Esophagus muscularis mucosa (tissue), 4 donors: ENCODE measurements at regions not wholly inside any gene's neighbourhood (a gene's known extent, or its start where the extent isn't known, plus 50 kb on each side); places are given as distances from the start of the nearest gene placed in this dataset.
A peak's percentile ranks its signal among the peaks of the same experiment; 100 is the strongest.

Experiments
- DNase-seq: peaks from one replicate; pipeline ENCODE4 v3.0.0-alpha.2; 2017; ENCODE audit errors: extremely low spot score
- H3K27ac ChIP-seq, 4 donors: fragments of 200-600 bp; sonication (generic); replicated peaks in 1 of 4; 1 replicate in 3 of 4; 2 replicates in 1 of 4; pipeline ENCODE4 v1.5.1; 2016 to 2019; ENCODE audit warnings: mild to moderate bottlenecking in 1 of 4
- H3K27me3 ChIP-seq, 4 donors: fragments of 200-600 bp; sonication (generic); one replicate each; pipeline versions ENCODE4 v1.5.1 to v1.6.0; 2016 to 2019
- H3K36me3 ChIP-seq, 4 donors: fragments of 200-600 bp; sonication (generic); one replicate each; pipeline ENCODE4 v1.5.1; 2016 to 2019
- H3K4me1 ChIP-seq, 4 donors: fragments of 200-600 bp; sonication (generic); one replicate each; pipeline ENCODE4 v1.5.1; 2016 to 2019
- H3K4me3 ChIP-seq, 4 donors: fragments of 200-600 bp; sonication (generic); 1 replicate in 2 of 4; 2 replicates in 2 of 4; pipeline ENCODE4 v1.5.1; 2016 to 2019; ENCODE audit warnings: mild to moderate bottlenecking in 4 of 4, moderate library complexity in 1 of 4
- H3K9me3 ChIP-seq, 4 donors: fragments of 200-600 bp; sonication (generic); 1 replicate in 3 of 4; 2 replicates in 1 of 4; pipeline ENCODE4 v1.5.1; 2016 to 2019
- EP300 ChIP-seq: sonication (generic); formaldehyde crosslinking; IDR thresholded peaks from one replicate; pipeline ENCODE4 v1.6.1; 2017; ENCODE audit warnings: antibody characterized with exemption
- POLR2A ChIP-seq: fragments of 450-650 bp; IDR thresholded peaks from one replicate; pipeline ENCODE4 v1.6.1; 2017; ENCODE audit warnings: antibody characterized with exemption, moderate library complexity, mild to moderate bottlenecking, low read depth
- POLR2AphosphoS5 ChIP-seq, 2 donors: sonication (generic); formaldehyde crosslinking; IDR thresholded peaks; one replicate each; pipeline ENCODE4 v1.6.1; 2017; ENCODE audit warnings: antibody characterized with exemption in 2 of 2
- WGBS: methylation state at CpG from one replicate; pipeline ENCODE4 v1.1.5; 2018; 5-methylcytosine and 5-hydroxymethylcytosine counted together
- intact Hi-C: fragments of 100-400 bp; cut with DNase I; formaldehyde crosslinking; loops from one replicate; pipeline ENCODE4 v1.15.1; 2023
- TF ChIP-seq, protein P1 (sequence below), 3 experiments: fragments of 200-600 bp in 2 of 3; fragments of 450-650 bp in 1 of 3; sonication (generic) in 2 of 3; IDR thresholded peaks; one replicate each; pipeline ENCODE4 v1.5.1; 2017 to 2019; ENCODE audit warnings: antibody characterized with exemption in 3 of 3, mild to moderate bottlenecking in 2 of 3, moderate library complexity in 1 of 3

DNA sequence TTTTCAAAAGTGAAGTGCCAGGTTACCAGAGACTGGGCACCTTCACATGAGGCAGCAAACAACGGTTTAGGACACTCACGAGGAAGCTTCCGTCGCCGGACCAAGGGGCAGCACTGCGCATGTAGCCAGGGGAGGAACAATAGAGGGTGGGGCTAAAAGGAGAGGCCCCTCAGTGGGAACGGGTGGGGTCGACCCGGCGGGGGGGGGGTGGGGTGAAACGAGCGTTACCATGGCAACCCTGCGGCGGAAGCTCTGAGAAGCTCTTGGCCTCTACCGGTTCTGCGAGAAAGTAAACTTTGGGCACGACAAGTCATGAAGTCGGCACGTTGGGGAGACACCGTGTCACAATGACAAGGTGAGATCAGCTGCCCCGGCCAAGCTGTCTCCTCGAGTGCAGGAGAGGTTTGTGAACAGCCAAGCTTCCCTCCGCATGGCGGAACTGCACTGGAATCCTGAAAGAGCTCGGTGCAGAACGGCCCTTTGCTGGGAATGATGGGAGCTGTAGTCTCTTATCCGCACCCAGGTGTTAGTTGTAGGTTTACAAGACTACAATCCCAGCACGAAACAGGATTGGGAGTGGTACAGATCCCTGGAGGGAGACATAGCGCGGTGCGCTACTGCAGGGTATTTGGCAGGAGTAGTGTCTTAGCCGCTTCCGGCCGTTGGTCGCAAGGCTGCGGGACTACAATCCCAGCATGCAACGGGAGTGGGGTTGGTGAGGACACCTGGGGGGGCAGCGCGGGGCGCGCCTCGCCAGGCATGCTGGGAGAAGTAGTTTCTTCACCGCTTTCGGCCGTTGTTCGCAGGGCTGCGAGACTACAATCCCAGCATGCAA is 72.8 kb upstream of the ZNF722 start:
- Histone ChIP-seq H3K4me3 (peak overlapping the region; percentile 59 to 75 (median 64)), H3K36me3 (no peaks in the 10 kb centered on the region), H3K9me3 (peaks cover 0 to 1% (median under 1%) of the 10 kb centered on the region in 4 donors), H3K27me3 (peaks cover 0 to under 1% (median 0%) of the 10 kb centered on the region in 4 donors), H3K27ac (peak overlapping the region; percentile 34 to 90 (median 84)), H3K4me1 (peaks cover 0 to 16% (median 14%) of the 10 kb centered on the region in 4 donors)
- intact Hi-C loops = no loop called here
- peak; percentile 96 for DNase-seq
- 2% methylated on average over 30 of the region's 47 CpGs for WGBS
- TF ChIP-seq EP300 (no peak), POLR2AphosphoS5 (IDR thresholded peaks at IDR 0.05) (peak; percentile 14 to 58)

DNA sequence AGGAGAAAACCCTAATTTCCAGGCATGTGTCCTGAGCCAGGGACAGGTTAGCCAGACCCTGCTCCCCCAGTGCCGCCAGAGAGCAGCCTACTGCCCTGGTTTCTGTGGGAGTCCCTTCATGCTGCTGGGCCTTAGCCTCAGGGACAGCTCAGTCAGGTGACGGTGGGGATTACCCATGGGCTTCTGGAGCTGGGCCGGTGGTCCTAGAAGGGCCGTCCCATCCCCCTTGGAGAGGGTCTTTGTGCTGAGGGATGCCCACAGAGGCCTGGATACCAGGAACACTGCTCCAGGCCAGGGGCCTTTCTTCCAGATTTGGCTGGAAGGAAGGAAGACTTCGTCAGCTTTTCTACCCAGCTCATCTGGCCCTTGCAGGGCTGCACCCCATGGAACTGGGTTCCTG is 71.4 kb upstream of the ZNF722 start:
- no peak for DNase-seq
- H3K27ac ChIP-seq = peak overlapping the region in 3 of 4 donors; percentile 84 to 90 (median 84)
- peaks cover 0 to 7% (median 3%) of the 10 kb centered on the region in 4 donors for H3K9me3 ChIP-seq
- no CpG with 5 or more reads among the region's 5 CpGs for WGBS
- H3K4me3 ChIP-seq = peak overlapping the region in 3 of 4 donors; percentile 60 to 75 (median 68)
- peaks cover 0 to 14% (median 0%) of the 10 kb centered on the region in 4 donors for H3K27me3 ChIP-seq
- peaks cover 0 to 16% (median 14%) of the 10 kb centered on the region in 4 donors for H3K4me1 ChIP-seq
- H3K36me3 ChIP-seq = no peaks in the 10 kb centered on the region
- TF ChIP-seq POLR2A (no peak), EP300 (no peak), POLR2AphosphoS5 (IDR thresholded peaks at IDR 0.05) (no peak)
- TF ChIP-seq, protein P1, sequence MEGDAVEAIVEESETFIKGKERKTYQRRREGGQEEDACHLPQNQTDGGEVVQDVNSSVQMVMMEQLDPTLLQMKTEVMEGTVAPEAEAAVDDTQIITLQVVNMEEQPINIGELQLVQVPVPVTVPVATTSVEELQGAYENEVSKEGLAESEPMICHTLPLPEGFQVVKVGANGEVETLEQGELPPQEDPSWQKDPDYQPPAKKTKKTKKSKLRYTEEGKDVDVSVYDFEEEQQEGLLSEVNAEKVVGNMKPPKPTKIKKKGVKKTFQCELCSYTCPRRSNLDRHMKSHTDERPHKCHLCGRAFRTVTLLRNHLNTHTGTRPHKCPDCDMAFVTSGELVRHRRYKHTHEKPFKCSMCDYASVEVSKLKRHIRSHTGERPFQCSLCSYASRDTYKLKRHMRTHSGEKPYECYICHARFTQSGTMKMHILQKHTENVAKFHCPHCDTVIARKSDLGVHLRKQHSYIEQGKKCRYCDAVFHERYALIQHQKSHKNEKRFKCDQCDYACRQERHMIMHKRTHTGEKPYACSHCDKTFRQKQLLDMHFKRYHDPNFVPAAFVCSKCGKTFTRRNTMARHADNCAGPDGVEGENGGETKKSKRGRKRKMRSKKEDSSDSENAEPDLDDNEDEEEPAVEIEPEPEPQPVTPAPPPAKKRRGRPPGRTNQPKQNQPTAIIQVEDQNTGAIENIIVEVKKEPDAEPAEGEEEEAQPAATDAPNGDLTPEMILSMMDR (IDR thresholded peaks at IDR 0.05) = no peak
- intact Hi-C loops = no loop called here

DNA sequence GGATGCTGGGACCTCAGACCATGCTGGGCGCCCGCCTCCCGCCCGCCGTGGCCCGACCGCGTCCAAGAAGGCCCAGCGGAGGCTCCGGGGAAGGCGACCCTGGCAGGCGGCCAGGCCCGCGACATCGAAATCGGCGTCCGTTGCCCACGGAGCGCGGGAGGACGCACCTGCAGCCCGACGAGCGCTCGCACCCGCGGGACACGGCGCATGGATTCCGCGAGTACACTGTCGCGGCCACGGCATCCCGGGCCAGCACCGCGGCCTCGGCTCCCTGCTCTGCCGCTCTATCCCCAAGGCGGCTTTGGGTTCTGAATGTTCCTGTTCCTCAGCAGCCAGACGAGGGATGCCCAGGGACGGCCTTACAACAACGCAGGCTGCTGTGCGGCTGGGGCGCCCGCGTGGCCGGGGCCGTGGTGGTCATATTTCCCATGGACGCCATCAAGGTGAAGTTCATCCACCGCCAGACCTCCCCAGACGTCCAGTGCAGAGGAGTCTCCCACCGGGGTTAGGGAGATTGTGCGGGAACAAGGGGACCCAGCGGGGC is 67.5 kb upstream of the ZNF722 start:
- Histone ChIP-seq H3K4me1 (peaks cover 0 to 8% (median 8%) of the 10 kb centered on the region in 4 donors), H3K27me3 (peaks cover 0 to 24% (median 0%) of the 10 kb centered on the region in 4 donors), H3K9me3 (peaks cover 0 to 7% (median 3%) of the 10 kb centered on the region in 4 donors), H3K4me3 (no peak overlapping the region), H3K27ac (no peak overlapping the region), H3K36me3 (no peaks in the 10 kb centered on the region)
- WGBS = 49% methylated on average over 10 of the region's 56 CpGs
- TF ChIP-seq POLR2AphosphoS5 (IDR thresholded peaks at IDR 0.05) = no peak
- TF ChIP-seq POLR2A = no peak
- TF ChIP-seq, protein P1 (IDR thresholded peaks at IDR 0.05) = no peak
- no peak for TF ChIP-seq EP300
- intact Hi-C loops = no loop called here
- no peak for DNase-seq

DNA sequence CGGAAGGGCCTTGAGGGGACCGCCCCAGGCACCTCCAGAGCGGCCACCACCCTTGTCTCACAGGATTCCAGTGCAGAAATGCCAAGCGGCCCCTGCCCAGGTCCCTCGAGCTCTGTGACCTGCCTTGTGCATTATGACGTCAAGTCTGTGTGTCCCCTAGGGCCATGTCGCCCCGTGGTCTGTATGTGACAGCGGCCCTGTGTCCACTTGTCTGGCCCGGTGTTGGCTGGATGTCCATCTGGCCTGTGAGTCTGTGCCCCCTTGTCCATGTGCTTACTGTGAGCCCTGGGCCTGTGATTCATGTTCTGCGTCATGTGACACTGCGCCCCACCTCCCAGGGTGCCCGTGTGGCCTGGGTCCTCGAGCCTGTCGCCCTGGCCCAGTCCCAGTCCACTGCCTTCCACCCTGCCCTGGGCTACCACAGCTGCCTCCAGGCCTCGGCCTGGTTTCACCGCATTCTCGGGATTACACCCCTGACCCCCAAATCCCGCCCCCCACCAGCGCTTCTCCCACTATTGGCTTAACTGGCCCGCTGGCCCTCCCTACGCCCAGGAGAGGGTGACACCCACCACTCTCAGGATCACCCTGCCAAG is 66.6 kb upstream of the ZNF722 start:
- Histone ChIP-seq H3K4me1 (peaks cover 0 to 4% (median 4%) of the 10 kb centered on the region in 4 donors), H3K4me3 (no peak overlapping the region), H3K27ac (no peak overlapping the region), H3K9me3 (peaks cover 0 to 10% (median 3%) of the 10 kb centered on the region in 4 donors), H3K36me3 (no peaks in the 10 kb centered on the region), H3K27me3 (peaks cover 0 to 24% (median 0%) of the 10 kb centered on the region in 4 donors)
- intact Hi-C loops = no loop called here
- no peak for DNase-seq
- TF ChIP-seq POLR2AphosphoS5 (IDR thresholded peaks at IDR 0.05) (no peak), POLR2A (no peak), EP300 (no peak)
- TF ChIP-seq, protein P1 (IDR thresholded peaks at IDR 0.05) = no peak
- WGBS = 94% methylated on average over 16 of the region's 22 CpGs
